ENCODE measurements at regions not wholly inside any gene's neighbourhood (a gene's known extent, or its start where the extent isn't known, plus 50 kb on each side); places are given as distances from the start of the nearest gene placed in this dataset.

- TF ChIP-seq MAX (IDR thresholded peaks at IDR 0.05; ENCODE audit: low read depth, low read length) = no peak
- no peak for TF ChIP-seq CTCF (IDR thresholded peaks at IDR 0.05 in 2 of 3, conservative IDR thresholded peaks at IDR 0.05 in 1 of 3; ENCODE audit: control insufficient read depth in 2 of 3, extremely low read depth in 1 of 3, insufficient read depth in 1 of 3, low read depth in 3 of 3, low read length in 3 of 3)
- TF ChIP-seq ZNF687 (IDR thresholded peaks at IDR 0.05) = no peak
- no peak for TF ChIP-seq POLR2AphosphoS5 (IDR thresholded peaks at IDR 0.05; ENCODE audit: low read length)
- no peak for TF ChIP-seq RB1 (IDR thresholded peaks at IDR 0.05; ENCODE audit: borderline replicate concordance)
- TF ChIP-seq HDAC6 (IDR thresholded peaks at IDR 0.05; ENCODE audit: unreplicated experiment) = no peak
- no peak for TF ChIP-seq ZBED1 (IDR thresholded peaks at IDR 0.05; ENCODE audit: borderline replicate concordance)
- TF ChIP-seq REST (IDR thresholded peaks at IDR 0.05; ENCODE audit: low read depth, low read length) = no peak
Measured at GRCh38 chr2:84306361-84306760, 152.7 kb downstream of the SUCLG1 start.
